HEK293T (cell line): ENCODE measurements at regions not wholly inside any gene's neighbourhood (a gene's known extent, or its start where the extent isn't known, plus 50 kb on each side); places are given as distances from the start of the nearest gene placed in this dataset.
"Not testable (repeated sequence)": the region's sequence is repeated elsewhere in the genome, so short reads cannot be mapped to it uniquely, and the experiment has no call there.

Experiments
- CTCF ChIA-PET: fragments of 350-600 bp; formaldehyde crosslinking; extraction: SDS; loops from one replicate; lab custom pipeline; 2021; ENCODE audit warnings: antibody characterized with exemption, inconsistent platforms; lab: Yijun Ruan, JAX
- POLR2A ChIA-PET: fragments of 350-600 bp; formaldehyde crosslinking; extraction: SDS; loops from one replicate; lab custom pipeline; 2020; ENCODE audit warnings: antibody characterized with exemption, inconsistent platforms; lab: Yijun Ruan, JAX
- DNase-seq: peaks from one replicate; pipeline ENCODE4 v3.0.0; 2012; ENCODE audit warnings: mixed read lengths; ENCODE audit errors: extremely low spot score
- ARNT ChIP-seq: fragments of 450-650 bp; IDR thresholded peaks from 2 replicates; pipeline ENCODE4 v1.6.1; 2017; ENCODE audit warnings: mild to moderate bottlenecking
- BHLHE40 ChIP-seq: fragments of 450-650 bp; IDR thresholded peaks from 2 replicates; pipeline ENCODE4 v1.6.1; 2016; ENCODE audit warnings: mild to moderate bottlenecking, moderate library complexity, borderline replicate concordance
- CTBP1 ChIP-seq: fragments of 450-650 bp; IDR thresholded peaks from 2 replicates; pipeline ENCODE4 v1.6.1; 2016; ENCODE audit warnings: borderline replicate concordance
- ELF4 ChIP-seq: fragments of 450-650 bp; IDR thresholded peaks from 2 replicates; pipeline ENCODE4 v1.6.1; 2017; ENCODE audit warnings: antibody characterized with exemption
- FOXA1 ChIP-seq: fragments of 450-650 bp; IDR thresholded peaks from 2 replicates; pipeline ENCODE4 v1.6.1; 2016; ENCODE audit warnings: mild to moderate bottlenecking
- FOXK2 ChIP-seq: fragments of 450-650 bp; IDR thresholded peaks from 2 replicates; pipeline ENCODE4 v1.6.1; 2016; ENCODE audit warnings: mild to moderate bottlenecking
- FOXM1 ChIP-seq: fragments of 450-650 bp; IDR thresholded peaks from 2 replicates; pipeline ENCODE4 v1.6.1; 2017; ENCODE audit warnings: mild to moderate bottlenecking, borderline replicate concordance
- HDGF ChIP-seq: fragments of 450-650 bp; IDR thresholded peaks from 2 replicates; pipeline ENCODE4 v1.6.1; 2017; ENCODE audit warnings: antibody characterized with exemption, borderline replicate concordance
- L3MBTL2 ChIP-seq: fragments of 450-650 bp; conservative IDR thresholded peaks from 2 replicates; pipeline ENCODE4 v1.6.1; 2016; ENCODE audit warnings: mild to moderate bottlenecking
- LEF1 ChIP-seq: fragments of 450-650 bp; IDR thresholded peaks from 2 replicates; pipeline ENCODE4 v1.6.1; 2017; ENCODE audit warnings: mild to moderate bottlenecking, borderline replicate concordance
- NFRKB ChIP-seq: fragments of 450-650 bp; IDR thresholded peaks from 2 replicates; pipeline ENCODE4 v1.6.1; 2016; ENCODE audit warnings: mild to moderate bottlenecking, moderate library complexity
- PKNOX1 ChIP-seq: fragments of 450-650 bp; IDR thresholded peaks from 2 replicates; pipeline ENCODE4 v1.6.1; 2016
- SP1 ChIP-seq: fragments of 450-650 bp; IDR thresholded peaks from 2 replicates; pipeline ENCODE4 v1.6.1; 2017
- SUZ12 ChIP-seq: fragments of 450-650 bp; IDR thresholded peaks from 2 replicates; pipeline ENCODE4 v1.6.1; 2016; ENCODE audit warnings: mild to moderate bottlenecking
- TARDBP ChIP-seq: fragments of 450-650 bp; IDR thresholded peaks from 2 replicates; pipeline ENCODE4 v1.6.1; 2016
- ZNF384 ChIP-seq: fragments of 450-650 bp; IDR thresholded peaks from 2 replicates; pipeline ENCODE4 v1.6.1; 2016

- POLR2A ChIA-PET = no interaction called here
- no peak for DNase-seq
- TF ChIP-seq ARNT (no peak), FOXA1 (no peak), SUZ12 (no peak), SP1 (no peak), LEF1 (no peak), NFRKB (no peak), BHLHE40 (no peak), FOXK2 (no peak), FOXM1 (no peak), ZNF384 (no peak), ELF4 (no peak), HDGF (no peak), TARDBP (no peak), PKNOX1 (no peak), L3MBTL2 (no peak), CTBP1 (no peak)
- CTCF ChIA-PET = no interaction called here
These were observed 60.8 kb upstream of the TMC1 start for GRCh38 chr9:72460342-72461312.

GRCh38 chr9:72459308-72459707 lies 62.1 kb upstream of the TMC1 start:
- DNase-seq = no peak
- ChIA-PET CTCF (no interaction called here), POLR2A (no interaction called here)
- TF ChIP-seq SUZ12 = no peak

GRCh38 chr9:72458153-72458552 lies 63.3 kb upstream of the TMC1 start:
- ChIA-PET CTCF (interaction anchor here (0.7 kb wide), 1 partner anchor 178 kb away, joined by 6 read pairs; no protein-coding TSS in a partner anchor), POLR2A (no interaction called here)
- TF ChIP-seq HDGF = no peak
- no peak for TF ChIP-seq LEF1
- TF ChIP-seq TARDBP = no peak
- no peak for TF ChIP-seq FOXM1
- TF ChIP-seq SUZ12 = no peak
- no peak for TF ChIP-seq BHLHE40
- TF ChIP-seq ARNT = no peak
- no peak for TF ChIP-seq NFRKB
- no peak for TF ChIP-seq PKNOX1
- no peak for TF ChIP-seq L3MBTL2
- TF ChIP-seq SP1 = no peak
- no peak for TF ChIP-seq ELF4
- TF ChIP-seq ZNF384 = no peak
- DNase-seq = no peak

GRCh38 chr9:72457366-72457765 lies 64.0 kb upstream of the TMC1 start:
- ChIA-PET CTCF (no interaction called here), POLR2A (no interaction called here)
- DNase-seq = no peak
- no peak for TF ChIP-seq ARNT
- no peak for TF ChIP-seq SUZ12
- TF ChIP-seq L3MBTL2 = no peak
- TF ChIP-seq ZNF384 = no peak
- no peak for TF ChIP-seq FOXK2
- no peak for TF ChIP-seq FOXM1
- no peak for TF ChIP-seq PKNOX1
- no peak for TF ChIP-seq LEF1
- no peak for TF ChIP-seq CTBP1
- TF ChIP-seq FOXA1 = no peak
- TF ChIP-seq TARDBP = no peak

- TF ChIP-seq SUZ12 (no peak), CTBP1 (no peak), SP1 (no peak), FOXA1 (no peak), TARDBP (no peak), HDGF (no peak)
- CTCF ChIA-PET = no interaction called here
- no peak for DNase-seq
- POLR2A ChIA-PET = no interaction called here
These were observed 66.4 kb upstream of the TMC1 start for GRCh38 chr9:72454871-72455491.

- ChIA-PET CTCF (no interaction called here), POLR2A (no interaction called here)
- no peak for DNase-seq
- TF ChIP-seq TARDBP = no peak
- no peak for TF ChIP-seq NFRKB
- TF ChIP-seq FOXK2 = no peak
- TF ChIP-seq ARNT = no peak
- TF ChIP-seq SP1 = no peak
- no peak for TF ChIP-seq ELF4
- TF ChIP-seq FOXM1 = no peak
- TF ChIP-seq HDGF = no peak
- TF ChIP-seq FOXA1 = no peak
- TF ChIP-seq SUZ12 = no peak
- TF ChIP-seq L3MBTL2 = no peak
- no peak for TF ChIP-seq PKNOX1
- no peak for TF ChIP-seq BHLHE40
- TF ChIP-seq CTBP1 = no peak
- TF ChIP-seq ZNF384 = no peak
These were observed 67.6 kb upstream of the TMC1 start for GRCh38 chr9:72453797-72454196.

- POLR2A ChIA-PET, CTCF ChIA-PET, DNase-seq: not testable (repeated sequence)
These were observed 75.2 kb upstream of the TMC1 start for GRCh38 chr9:72446241-72446640.
